ENCODE measurements at regions not wholly inside any gene's neighbourhood (a gene's known extent, or its start where the extent isn't known, plus 50 kb on each side); places are given as distances from the start of the nearest gene placed in this dataset.

GRCh38 chr5:40033009-40033408 lies 608.2 kb upstream of the DAB2 start:
- ATAC-seq = no peak

GRCh38 chr5:40030661-40031060 lies 605.9 kb upstream of the DAB2 start:
- ATAC-seq = no peak

- no peak for ATAC-seq
Measured at GRCh38 chr5:40029711-40030495, 605.1 kb upstream of the DAB2 start.

DNA sequence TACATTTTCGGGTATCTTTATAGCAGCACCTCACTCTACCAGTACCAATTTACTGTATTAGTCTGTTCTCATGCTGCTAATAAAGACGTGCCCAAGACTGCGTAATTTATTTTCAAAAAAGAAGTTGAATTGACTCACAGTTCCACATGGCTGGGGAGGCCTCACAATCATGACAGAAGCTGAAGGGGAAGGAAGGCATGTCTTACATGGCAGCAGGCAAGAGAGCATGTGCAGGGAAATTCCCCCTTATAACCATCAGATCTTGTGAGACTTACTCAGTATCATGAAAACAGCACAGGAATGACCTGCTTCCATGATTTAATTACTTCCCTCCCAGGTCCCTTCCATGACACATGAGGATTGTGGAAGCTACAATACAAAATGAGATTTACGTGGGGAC lies 602.6 kb upstream of the DAB2 start:
- ATAC-seq = no peak

DNA sequence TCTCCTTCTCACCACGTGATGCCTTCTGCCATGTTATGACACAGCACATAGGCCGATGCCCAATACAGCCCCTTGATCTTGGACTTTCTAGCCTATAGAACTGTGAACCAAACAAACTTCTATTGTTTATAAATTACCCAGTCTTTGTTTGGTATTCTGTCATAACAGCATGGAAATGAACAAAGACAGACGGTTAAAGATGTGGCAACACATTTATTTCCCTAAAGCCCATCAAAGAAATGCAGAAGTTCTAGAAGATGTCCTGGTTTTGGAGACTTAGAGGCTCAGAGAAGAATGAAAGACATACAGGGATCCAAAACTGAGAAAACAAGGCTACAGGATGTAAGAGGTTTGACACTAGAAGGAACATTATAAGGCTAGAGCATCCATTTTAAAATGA lies 600.8 kb upstream of the DAB2 start:
- ATAC-seq = no peak

GRCh38 chr5:40022057-40022456 lies 597.3 kb upstream of the DAB2 start:
- no peak for ATAC-seq

GRCh38 chr5:40021007-40021406 lies 596.2 kb upstream of the DAB2 start:
- no peak for ATAC-seq

GRCh38 chr5:40017918-40018317 lies 593.1 kb upstream of the DAB2 start:
- no peak for ATAC-seq

DNA sequence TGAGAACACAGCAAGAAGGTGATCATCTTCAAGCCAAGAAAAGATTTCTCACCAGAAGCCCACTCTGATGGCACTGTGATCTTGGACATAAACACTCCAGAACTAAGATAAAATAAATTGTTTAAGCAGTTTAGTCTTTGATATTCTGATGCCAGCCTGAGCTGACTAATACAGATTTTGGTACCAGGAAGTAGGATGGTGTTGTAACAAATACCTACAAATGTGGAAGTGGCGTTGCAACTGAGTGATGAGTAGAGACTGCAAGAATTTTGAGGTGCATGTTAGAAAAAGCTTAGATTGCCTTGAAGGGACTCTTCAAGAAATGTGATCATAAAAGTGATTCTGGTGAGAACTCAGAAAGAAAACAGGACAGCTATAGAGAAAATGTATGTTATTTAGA lies 592.4 kb upstream of the DAB2 start:
- ATAC-seq = no peak

DNA sequence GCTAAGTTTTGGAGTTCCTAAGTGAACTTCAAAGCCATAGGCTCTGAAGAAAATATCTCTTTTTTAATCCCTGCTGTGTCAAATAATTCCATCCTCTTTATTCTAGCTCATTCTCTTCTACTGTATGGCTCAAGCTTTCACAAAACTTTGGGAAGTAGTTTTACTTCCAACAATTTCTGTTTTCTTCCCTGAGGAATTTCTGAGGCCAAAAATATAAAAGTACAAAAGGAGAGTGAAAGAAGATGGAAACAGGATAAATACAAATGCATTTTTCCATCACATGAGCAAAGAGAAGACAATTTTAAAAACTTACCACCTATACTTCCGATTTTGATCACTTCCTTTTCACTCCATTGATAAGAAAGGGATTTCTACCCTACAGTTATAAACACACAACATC lies 585.7 kb upstream of the DAB2 start:
- ATAC-seq = no peak

GRCh38 chr5:40006260-40006659 lies 581.5 kb upstream of the DAB2 start:
- ATAC-seq = no peak

DNA sequence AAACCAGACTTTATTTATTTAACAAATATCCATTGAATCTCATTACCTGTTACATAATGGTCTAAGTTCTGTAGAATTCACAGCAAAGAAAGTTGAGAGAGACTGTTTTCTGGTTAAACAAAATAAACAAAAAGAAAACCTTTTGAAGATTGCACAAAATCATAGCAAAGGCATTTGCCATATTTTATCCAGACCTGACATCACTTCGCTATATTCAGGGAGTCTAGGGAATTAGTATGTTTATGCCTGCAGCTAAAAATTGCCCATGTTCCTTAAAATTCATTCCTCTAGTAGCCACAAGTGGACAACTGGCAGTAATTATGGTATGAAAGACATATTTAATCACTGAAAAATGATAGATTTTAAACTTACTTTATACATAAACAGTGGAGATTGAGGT lies 577.0 kb upstream of the DAB2 start:
- ATAC-seq = no peak

DNA sequence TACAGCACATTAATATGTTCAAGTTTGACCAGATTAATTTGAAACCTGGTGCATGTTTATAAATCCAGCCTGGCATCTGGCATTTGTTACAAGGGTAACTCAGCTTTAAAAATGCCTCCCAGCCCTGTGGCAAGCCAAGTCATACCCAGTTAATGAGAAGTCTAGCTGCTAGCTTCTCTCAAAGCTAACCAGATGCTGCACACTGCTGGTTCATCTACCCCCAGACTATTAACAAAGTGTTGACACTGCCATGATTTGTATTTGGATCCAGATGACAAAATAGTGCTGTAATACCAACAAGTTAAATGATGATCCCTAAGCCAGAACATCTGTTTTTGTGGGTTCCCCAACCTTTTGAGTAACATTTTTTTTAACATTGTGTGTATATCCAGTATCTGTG lies 573.7 kb upstream of the DAB2 start:
- no peak for ATAC-seq

GRCh38 chr5:39995990-39996389 lies 571.2 kb upstream of the DAB2 start:
- ATAC-seq = no peak

GRCh38 chr5:39992617-39993202 lies 567.9 kb upstream of the DAB2 start:
- no peak for ATAC-seq

- ATAC-seq = no peak
Measured at GRCh38 chr5:39986614-39987013, 561.8 kb upstream of the DAB2 start.

GRCh38 chr5:39980056-39980455 lies 555.3 kb upstream of the DAB2 start:
- ATAC-seq = no peak

DNA sequence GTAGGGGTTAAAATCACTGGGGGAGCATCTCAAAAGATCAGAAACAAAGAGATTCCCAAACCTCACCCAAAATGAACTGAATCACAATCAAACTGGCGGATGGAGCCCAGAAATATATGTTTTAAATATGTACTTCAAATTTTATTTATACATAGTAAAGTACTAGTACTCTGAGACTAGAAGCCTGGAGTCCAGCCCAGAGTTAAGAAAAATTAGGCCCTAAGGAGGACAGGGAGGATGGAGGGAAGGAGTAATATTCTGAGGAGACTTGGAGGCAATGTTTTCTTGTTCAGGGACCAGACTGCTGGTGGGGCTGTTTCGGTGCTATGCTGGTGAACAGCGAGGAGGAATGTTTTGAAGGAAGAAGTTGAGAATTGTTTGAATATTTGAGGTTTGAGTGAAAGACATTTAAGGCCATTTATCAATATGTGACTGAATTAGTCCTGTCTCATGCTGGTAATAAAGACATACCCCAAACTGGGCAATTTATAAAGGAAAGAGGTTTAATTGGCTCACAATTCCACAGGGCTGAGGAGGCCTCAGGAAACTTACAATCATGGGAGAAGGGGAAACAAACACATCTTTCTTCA lies 552.4 kb upstream of the DAB2 start:
- ATAC-seq = no peak

GRCh38 chr5:39970117-39970798 lies 545.5 kb upstream of the DAB2 start:
- no peak for ATAC-seq

GRCh38 chr5:39968381-39968780 lies 543.6 kb upstream of the DAB2 start:
- no peak for ATAC-seq

DNA sequence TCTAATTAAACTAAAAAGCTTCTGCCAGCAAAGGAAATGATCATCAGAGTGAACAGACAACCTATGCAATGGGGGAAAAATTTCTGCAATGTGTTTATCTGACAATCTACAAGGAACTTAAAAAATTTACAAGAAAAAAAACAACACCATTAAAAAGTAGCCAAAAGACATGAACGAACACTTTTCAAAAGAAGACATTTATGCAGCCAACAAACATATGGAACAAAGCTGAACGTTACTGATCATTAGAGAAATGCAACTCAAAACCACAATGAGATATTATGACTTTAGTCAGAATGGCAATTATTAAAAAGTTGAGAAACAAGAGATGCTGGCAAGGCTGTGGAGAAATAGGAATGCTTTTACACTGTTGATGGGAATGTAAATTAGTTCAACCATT lies 530.4 kb upstream of the DAB2 start:
- ATAC-seq = no peak

DNA sequence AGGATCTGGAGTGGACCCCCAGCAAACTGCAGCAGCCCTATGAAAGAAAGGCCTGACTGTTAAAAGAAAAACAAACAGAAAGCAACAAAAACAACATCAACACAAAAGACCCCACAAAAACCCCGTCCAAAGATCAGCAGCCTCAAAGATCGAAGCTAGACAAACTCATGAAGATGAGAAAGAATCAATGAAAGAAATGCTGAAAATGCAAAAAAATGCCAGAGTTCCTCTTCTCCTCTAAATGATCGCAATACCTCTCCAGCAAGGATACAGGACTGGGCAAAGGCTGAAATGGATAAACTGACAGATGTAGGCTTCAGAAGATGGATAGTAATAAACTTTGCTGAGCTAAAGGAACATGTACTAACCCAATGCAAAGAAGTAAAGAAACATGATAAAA lies 526.3 kb upstream of the DAB2 start:
- no peak for ATAC-seq

DNA sequence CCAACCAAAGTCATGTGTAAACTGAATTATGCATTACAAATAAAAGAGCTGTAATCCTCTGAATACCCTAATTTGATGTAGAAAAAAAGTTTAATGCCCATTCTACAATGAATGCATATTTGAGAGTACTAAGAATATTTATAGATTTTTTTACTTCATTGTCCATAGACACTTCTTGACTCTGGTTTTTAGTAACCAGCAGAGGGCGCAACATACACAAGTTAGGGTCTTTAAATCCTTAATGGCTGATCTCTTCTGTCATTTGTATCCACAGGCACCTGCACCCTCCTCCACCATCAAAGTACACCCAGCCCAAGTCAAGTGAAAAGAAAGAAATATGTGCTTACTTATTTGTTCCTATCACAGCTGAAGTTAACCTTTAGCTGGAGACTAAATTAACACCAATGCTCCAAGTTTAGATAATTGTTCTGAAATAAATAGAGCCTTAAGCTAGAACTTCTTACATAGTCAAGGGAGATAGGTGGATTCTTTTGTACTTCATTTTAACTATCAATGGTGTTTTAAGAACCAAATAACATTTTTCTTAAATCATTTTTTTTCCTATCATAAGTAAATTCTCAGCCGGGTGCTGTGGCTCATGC lies 524.2 kb upstream of the DAB2 start:
- peak; percentile 77 to 88 for ATAC-seq
